OCI-LY1 (cell line): ENCODE measurements at regions not wholly inside any gene's neighbourhood (a gene's known extent, or its start where the extent isn't known, plus 50 kb on each side); places are given as distances from the start of the nearest gene placed in this dataset.

ENCODE experiments used
- EZH2 ChIP-seq: fragments of 200-600 bp; sonication (generic), shearing (Covaris generic); IDR thresholded peaks from 2 replicates; pipeline ENCODE4 v1.8.0; 2017; ENCODE audit warnings: borderline replicate concordance, mixed run types, mild to moderate bottlenecking, antibody characterized with exemption, low read length, moderate library complexity, mixed read lengths
- TF ChIP-seq, protein P1 (sequence below): fragments of 200-600 bp; sonication (generic), shearing (Covaris generic); IDR thresholded peaks from 2 replicates; pipeline ENCODE4 v1.5.1; 2017; ENCODE audit warnings: mild to moderate bottlenecking, antibody characterized with exemption, low read length, moderate library complexity, mixed read lengths

DNA sequence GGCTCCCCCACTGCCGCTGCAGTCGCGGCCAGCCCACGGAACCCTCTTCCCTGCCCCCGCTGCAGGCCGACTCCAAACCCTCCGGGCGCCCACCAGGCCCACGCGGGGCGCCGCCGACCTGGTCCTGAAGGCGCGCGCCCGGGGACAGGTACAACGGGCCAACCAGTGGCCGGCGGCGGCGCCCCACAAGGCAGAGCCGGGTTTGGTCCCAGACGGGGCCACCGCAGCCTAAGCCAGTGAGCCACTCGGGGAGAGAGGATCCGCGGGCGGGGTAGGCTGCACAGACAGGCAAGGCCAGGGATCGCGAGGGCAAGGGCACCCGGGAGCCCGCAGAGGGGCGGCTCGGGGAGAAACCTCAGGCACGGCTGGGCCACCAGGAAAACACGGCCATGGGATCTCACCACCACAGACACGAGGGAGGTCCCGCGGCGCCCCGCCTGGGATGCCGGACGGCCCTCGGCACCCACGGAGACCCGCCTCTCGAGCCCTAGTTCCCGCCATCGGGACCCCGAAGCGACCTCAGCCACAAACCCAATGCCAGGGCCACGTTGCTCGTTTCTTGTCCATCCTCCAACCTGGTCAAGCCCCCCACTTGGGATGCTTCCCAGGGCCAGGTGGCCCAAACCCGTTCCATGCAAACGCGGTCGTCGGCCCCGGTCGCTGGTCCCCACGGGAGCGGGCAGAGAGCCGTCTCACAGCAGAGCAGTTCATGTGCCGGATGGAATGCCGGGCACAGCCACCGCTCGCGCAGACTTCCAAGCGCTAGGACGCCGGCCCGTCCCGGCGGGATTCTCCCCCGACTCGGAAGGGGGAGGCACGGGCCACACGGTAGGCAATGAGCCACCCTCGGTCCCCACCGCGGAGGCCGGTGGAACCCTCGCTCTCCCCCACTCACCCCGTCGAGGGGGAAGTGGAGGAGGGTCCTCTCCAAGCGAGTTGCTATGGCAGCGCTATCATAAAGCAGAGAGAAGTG is 1956.6 kb upstream of the DEFB115 start:
- TF ChIP-seq, protein P1, sequence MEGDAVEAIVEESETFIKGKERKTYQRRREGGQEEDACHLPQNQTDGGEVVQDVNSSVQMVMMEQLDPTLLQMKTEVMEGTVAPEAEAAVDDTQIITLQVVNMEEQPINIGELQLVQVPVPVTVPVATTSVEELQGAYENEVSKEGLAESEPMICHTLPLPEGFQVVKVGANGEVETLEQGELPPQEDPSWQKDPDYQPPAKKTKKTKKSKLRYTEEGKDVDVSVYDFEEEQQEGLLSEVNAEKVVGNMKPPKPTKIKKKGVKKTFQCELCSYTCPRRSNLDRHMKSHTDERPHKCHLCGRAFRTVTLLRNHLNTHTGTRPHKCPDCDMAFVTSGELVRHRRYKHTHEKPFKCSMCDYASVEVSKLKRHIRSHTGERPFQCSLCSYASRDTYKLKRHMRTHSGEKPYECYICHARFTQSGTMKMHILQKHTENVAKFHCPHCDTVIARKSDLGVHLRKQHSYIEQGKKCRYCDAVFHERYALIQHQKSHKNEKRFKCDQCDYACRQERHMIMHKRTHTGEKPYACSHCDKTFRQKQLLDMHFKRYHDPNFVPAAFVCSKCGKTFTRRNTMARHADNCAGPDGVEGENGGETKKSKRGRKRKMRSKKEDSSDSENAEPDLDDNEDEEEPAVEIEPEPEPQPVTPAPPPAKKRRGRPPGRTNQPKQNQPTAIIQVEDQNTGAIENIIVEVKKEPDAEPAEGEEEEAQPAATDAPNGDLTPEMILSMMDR, result no peak
- TF ChIP-seq EZH2, result no peak
